ENCODE measurements at regions not wholly inside any gene's neighbourhood (a gene's known extent, or its start where the extent isn't known, plus 50 kb on each side); places are given as distances from the start of the nearest gene placed in this dataset.

DNA sequence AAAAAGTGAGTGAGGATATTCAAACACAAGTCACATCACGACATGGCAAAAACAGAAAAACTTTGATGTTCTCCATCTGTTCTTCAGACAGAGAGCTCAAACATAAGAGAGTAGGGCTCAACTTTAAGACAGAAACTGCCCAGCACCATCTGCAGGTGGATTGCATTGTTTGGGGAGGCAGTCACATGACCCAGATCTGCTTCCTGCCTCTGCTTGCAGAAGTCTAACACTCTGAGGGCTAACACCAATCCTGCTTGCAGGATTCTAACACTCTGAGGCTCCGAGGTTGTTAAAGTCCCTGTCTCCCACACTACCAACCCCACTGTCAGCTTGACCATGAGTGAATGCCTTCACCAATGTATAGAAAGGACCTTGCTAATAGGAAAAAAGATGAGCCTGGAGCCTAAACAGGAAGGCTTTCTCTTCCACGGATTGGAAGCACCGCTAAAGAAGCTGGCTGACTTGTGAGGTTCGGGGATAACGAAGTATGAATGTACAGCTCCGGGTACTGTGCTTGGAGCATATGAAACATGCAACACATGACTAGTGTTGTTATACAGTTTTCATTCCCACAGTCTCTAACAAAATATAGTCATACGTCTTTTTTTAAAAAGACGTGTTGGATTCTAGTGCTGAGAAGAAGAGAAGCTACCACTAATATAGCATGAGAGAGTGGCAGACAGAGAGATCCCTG is 176.6 kb upstream of the CREB1 start:
- Histone ChIP-seq H3K36me3 (ENCODE audit: insufficient read depth, low read length) (no peaks in the 10 kb centered on the region), H2AFZ (ENCODE audit: low read depth, low read length) (no peak overlapping the region), H4K20me1 (ENCODE audit: insufficient read depth, low read length) (no peaks in the 10 kb centered on the region), H3K27me3 (ENCODE audit: insufficient read depth, low read length) (no peaks in the 10 kb centered on the region), H3K4me2 (ENCODE audit: low read length) (no peak overlapping the region), H3K79me2 (ENCODE audit: insufficient read depth, low read length) (no peaks in the 10 kb centered on the region), H3K27ac (ENCODE audit: low read depth, low read length) (no peak overlapping the region), H3K9me3 (ENCODE audit: insufficient read depth, low read depth, low read length) (no peaks in the 10 kb centered on the region), H3K4me1 (ENCODE audit: insufficient read depth, low read length) (no peaks in the 10 kb centered on the region), H3K4me3 (ENCODE audit: insufficient read depth, low read depth, low read length) (no peak overlapping the region), H3K9ac (ENCODE audit: low read length) (no peak overlapping the region)
- Mint-ChIP-seq H3K9me3 (ENCODE audit: unreplicated experiment) (peaks cover 15% of the 10 kb centered on the region), H3K36me3 (ENCODE audit: low read depth, unreplicated experiment) (no peaks in the 10 kb centered on the region), H3K27ac (ENCODE audit: unreplicated experiment) (no peak overlapping the region), H3K27me3 (ENCODE audit: low read depth, unreplicated experiment) (peaks cover 3% of the 10 kb centered on the region), H3K4me1 (ENCODE audit: low read depth, unreplicated experiment) (no peaks in the 10 kb centered on the region), H3K4me3 (ENCODE audit: unreplicated experiment) (no peak overlapping the region)
- FAIRE-seq (no peak), DNase-seq (ENCODE audit: low read depth) (no peak)
- TF ChIP-seq EZH2 (IDR thresholded peaks at IDR 0.05; ENCODE audit: insufficient read depth, low read length): no peak
- TF ChIP-seq, protein P1, sequence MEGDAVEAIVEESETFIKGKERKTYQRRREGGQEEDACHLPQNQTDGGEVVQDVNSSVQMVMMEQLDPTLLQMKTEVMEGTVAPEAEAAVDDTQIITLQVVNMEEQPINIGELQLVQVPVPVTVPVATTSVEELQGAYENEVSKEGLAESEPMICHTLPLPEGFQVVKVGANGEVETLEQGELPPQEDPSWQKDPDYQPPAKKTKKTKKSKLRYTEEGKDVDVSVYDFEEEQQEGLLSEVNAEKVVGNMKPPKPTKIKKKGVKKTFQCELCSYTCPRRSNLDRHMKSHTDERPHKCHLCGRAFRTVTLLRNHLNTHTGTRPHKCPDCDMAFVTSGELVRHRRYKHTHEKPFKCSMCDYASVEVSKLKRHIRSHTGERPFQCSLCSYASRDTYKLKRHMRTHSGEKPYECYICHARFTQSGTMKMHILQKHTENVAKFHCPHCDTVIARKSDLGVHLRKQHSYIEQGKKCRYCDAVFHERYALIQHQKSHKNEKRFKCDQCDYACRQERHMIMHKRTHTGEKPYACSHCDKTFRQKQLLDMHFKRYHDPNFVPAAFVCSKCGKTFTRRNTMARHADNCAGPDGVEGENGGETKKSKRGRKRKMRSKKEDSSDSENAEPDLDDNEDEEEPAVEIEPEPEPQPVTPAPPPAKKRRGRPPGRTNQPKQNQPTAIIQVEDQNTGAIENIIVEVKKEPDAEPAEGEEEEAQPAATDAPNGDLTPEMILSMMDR (IDR thresholded peaks at IDR 0.05; ENCODE audit: insufficient read depth, low read depth, low read length): no peak

DNA sequence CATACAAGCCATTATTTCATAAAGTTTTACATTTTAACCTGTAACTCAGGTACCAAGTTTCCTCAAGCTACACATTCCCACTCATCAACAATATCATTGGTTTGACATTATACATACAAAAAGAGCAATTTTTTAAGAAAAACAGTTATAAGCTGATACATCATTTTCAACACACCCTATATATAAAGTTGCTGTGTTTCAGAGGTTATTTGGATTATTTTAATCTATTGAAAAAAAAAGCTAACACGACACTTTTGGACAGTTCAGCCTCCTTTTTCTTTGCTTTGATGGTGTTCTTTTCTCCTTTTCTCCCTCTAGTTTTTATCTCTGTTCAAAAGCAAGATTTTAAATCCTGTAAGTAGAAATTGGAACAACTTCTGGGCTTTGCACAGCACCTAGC is 175.9 kb upstream of the CREB1 start:
- H3K9ac ChIP-seq (ENCODE audit: low read length): no peak overlapping the region
- no peaks in the 10 kb centered on the region for H3K36me3 ChIP-seq (ENCODE audit: insufficient read depth, low read length)
- no peak overlapping the region for H3K4me2 ChIP-seq (ENCODE audit: low read length)
- TF ChIP-seq, protein P1 (IDR thresholded peaks at IDR 0.05; ENCODE audit: insufficient read depth, low read depth, low read length): no peak
- no peak for TF ChIP-seq EZH2 (IDR thresholded peaks at IDR 0.05; ENCODE audit: insufficient read depth, low read length)
- no peak overlapping the region for H3K27ac Mint-ChIP-seq (ENCODE audit: unreplicated experiment)
- peaks cover 11% of the 10 kb centered on the region for H3K9me3 Mint-ChIP-seq (ENCODE audit: unreplicated experiment)
- H3K36me3 Mint-ChIP-seq (ENCODE audit: low read depth, unreplicated experiment): no peaks in the 10 kb centered on the region
- FAIRE-seq (no peak), DNase-seq (ENCODE audit: low read depth) (no peak)
- no peaks in the 10 kb centered on the region for H3K4me1 ChIP-seq (ENCODE audit: insufficient read depth, low read length)
- no peak overlapping the region for H2AFZ ChIP-seq (ENCODE audit: low read depth, low read length)
- no peaks in the 10 kb centered on the region for H3K79me2 ChIP-seq (ENCODE audit: insufficient read depth, low read length)
- H3K4me3 Mint-ChIP-seq (ENCODE audit: unreplicated experiment): no peak overlapping the region
- no peaks in the 10 kb centered on the region for H4K20me1 ChIP-seq (ENCODE audit: insufficient read depth, low read length)
- no peaks in the 10 kb centered on the region for H3K4me1 Mint-ChIP-seq (ENCODE audit: low read depth, unreplicated experiment)
- H3K27me3 ChIP-seq (ENCODE audit: insufficient read depth, low read length): no peaks in the 10 kb centered on the region
- no peak overlapping the region for H3K4me3 ChIP-seq (ENCODE audit: insufficient read depth, low read depth, low read length)
- no peaks in the 10 kb centered on the region for H3K9me3 ChIP-seq (ENCODE audit: insufficient read depth, low read depth, low read length)
- peaks cover 3% of the 10 kb centered on the region for H3K27me3 Mint-ChIP-seq (ENCODE audit: low read depth, unreplicated experiment)
- H3K27ac ChIP-seq (ENCODE audit: low read depth, low read length): no peak overlapping the region

GRCh38 chr2:207354462-207354861 is 175.3 kb upstream of the CREB1 start:
- H3K36me3 ChIP-seq (ENCODE audit: insufficient read depth, low read length): no peaks in the 10 kb centered on the region
- peaks cover 5% of the 10 kb centered on the region for H3K9me3 Mint-ChIP-seq (ENCODE audit: unreplicated experiment)
- no peak overlapping the region for H3K4me2 ChIP-seq (ENCODE audit: low read length)
- no peaks in the 10 kb centered on the region for H3K4me1 Mint-ChIP-seq (ENCODE audit: low read depth, unreplicated experiment)
- no peaks in the 10 kb centered on the region for H3K9me3 ChIP-seq (ENCODE audit: insufficient read depth, low read depth, low read length)
- H3K4me3 Mint-ChIP-seq (ENCODE audit: unreplicated experiment): no peak overlapping the region
- no peak overlapping the region for H3K27ac Mint-ChIP-seq (ENCODE audit: unreplicated experiment)
- DNase-seq (ENCODE audit: low read depth) (no peak), FAIRE-seq (no peak)
- no peak overlapping the region for H3K4me3 ChIP-seq (ENCODE audit: insufficient read depth, low read depth, low read length)
- no peaks in the 10 kb centered on the region for H3K4me1 ChIP-seq (ENCODE audit: insufficient read depth, low read length)
- TF ChIP-seq, protein P1 (IDR thresholded peaks at IDR 0.05; ENCODE audit: insufficient read depth, low read depth, low read length): no peak
- TF ChIP-seq EZH2 (IDR thresholded peaks at IDR 0.05; ENCODE audit: insufficient read depth, low read length): no peak
- H3K36me3 Mint-ChIP-seq (ENCODE audit: low read depth, unreplicated experiment): no peaks in the 10 kb centered on the region
- no peak overlapping the region for H2AFZ ChIP-seq (ENCODE audit: low read depth, low read length)
- H3K27ac ChIP-seq (ENCODE audit: low read depth, low read length): no peak overlapping the region
- H3K79me2 ChIP-seq (ENCODE audit: insufficient read depth, low read length): no peaks in the 10 kb centered on the region
- H3K27me3 Mint-ChIP-seq (ENCODE audit: low read depth, unreplicated experiment): peaks cover 3% of the 10 kb centered on the region
- no peaks in the 10 kb centered on the region for H3K27me3 ChIP-seq (ENCODE audit: insufficient read depth, low read length)
- no peak overlapping the region for H3K9ac ChIP-seq (ENCODE audit: low read length)
- H4K20me1 ChIP-seq (ENCODE audit: insufficient read depth, low read length): no peaks in the 10 kb centered on the region
